Smooth muscle cell (in vitro differentiated cells): ENCODE measurements at regions not wholly inside any gene's neighbourhood (a gene's known extent, or its start where the extent isn't known, plus 50 kb on each side); places are given as distances from the start of the nearest gene placed in this dataset.

ENCODE experiments used
- DNase-seq: peaks from one replicate; lab custom pipeline; 2025; ENCODE audit not compliant: unreplicated experiment; lab: John Stamatoyannopoulos, UW
- H2AFZ ChIP-seq: fragments of 200-600 bp; sonication (generic); 2 replicates; pipeline ENCODE4 v1.6.0; 2016; ENCODE audit warnings: antibody characterized with exemption, low read depth, mild to moderate bottlenecking
- H3F3A ChIP-seq: fragments of 200-600 bp; sonication (generic); 2 replicates; pipeline ENCODE4 v1.6.0; 2017; ENCODE audit warnings: antibody characterized with exemption, low read depth
- H3K27ac ChIP-seq: fragments of 200-600 bp; sonication (generic); 2 replicates; pipeline ENCODE4 v1.5.1; 2016; ENCODE audit warnings: low read depth, mild to moderate bottlenecking
- H3K27me3 ChIP-seq: fragments of 200-600 bp; sonication (generic); 2 replicates; pipeline ENCODE4 v1.6.1; 2016; ENCODE audit warnings: low read depth, mild to moderate bottlenecking
- H3K36me3 ChIP-seq: fragments of 200-600 bp; sonication (generic); 2 replicates; pipeline ENCODE4 v1.5.1; 2016; ENCODE audit warnings: low read depth
- H3K4me1 ChIP-seq: fragments of 200-600 bp; sonication (generic); 2 replicates; pipeline ENCODE4 v1.5.1; 2016; ENCODE audit warnings: low read depth
- H3K4me2 ChIP-seq: fragments of 200-600 bp; sonication (generic); 2 replicates; pipeline ENCODE4 v1.6.0; 2016; ENCODE audit warnings: mild to moderate bottlenecking
- H3K4me3 ChIP-seq: fragments of 200-600 bp; sonication (generic); 2 replicates; pipeline ENCODE4 v1.5.1; 2016; ENCODE audit warnings: mild to moderate bottlenecking
- H3K79me2 ChIP-seq: fragments of 200-600 bp; sonication (generic); 2 replicates; pipeline ENCODE4 v1.6.0; 2016; ENCODE audit warnings: low read depth, mild to moderate bottlenecking
- H3K9ac ChIP-seq: fragments of 200-600 bp; sonication (generic); 2 replicates; pipeline ENCODE4 v1.6.0; 2016; ENCODE audit warnings: low read depth
- H3K9me3 ChIP-seq: fragments of 200-600 bp; sonication (generic); replicated peaks from 2 replicates; pipeline ENCODE4 v1.5.1; 2016; ENCODE audit warnings: low read depth
- H4K20me1 ChIP-seq: fragments of 200-600 bp; sonication (generic); 2 replicates; pipeline ENCODE4 v1.6.0; 2016; ENCODE audit warnings: low read depth
- WGBS: methylation state at CpG from one replicate; pipeline ENCODE4 v1.1.7; 2016; ENCODE audit warnings: low lambda C conversion rate; 5-methylcytosine and 5-hydroxymethylcytosine counted together
- TF ChIP-seq, protein P1 (sequence below): fragments of 200-600 bp; sonication (generic); IDR thresholded peaks from 2 replicates; pipeline ENCODE4 v1.5.1; 2017; ENCODE audit warnings: borderline replicate concordance, mild to moderate bottlenecking, antibody characterized with exemption; ENCODE audit not compliant: insufficient read depth, poor library complexity, severe bottlenecking

DNA sequence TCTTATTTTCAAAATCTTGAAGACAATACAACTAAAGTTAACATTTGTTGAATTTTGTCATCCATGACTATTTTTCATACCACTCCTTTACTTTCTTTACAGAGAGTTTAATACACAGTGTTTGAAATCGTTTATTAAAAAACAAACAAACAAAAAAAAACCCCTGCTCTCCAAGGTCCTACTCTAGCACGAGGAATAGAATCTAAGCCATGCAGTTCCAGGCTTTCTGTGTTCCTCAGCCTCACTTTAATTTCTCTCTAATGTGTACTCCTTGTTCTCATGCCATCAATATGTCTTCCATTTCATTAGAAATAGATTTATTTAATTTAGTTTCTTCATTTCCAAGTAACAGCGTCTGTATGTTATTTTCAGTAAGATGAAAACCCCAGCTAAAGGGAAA, 381.2 kb upstream of the MC4R start:
- H4K20me1 ChIP-seq, result no peaks in the 10 kb centered on the region
- no peaks in the 10 kb centered on the region for H3F3A ChIP-seq
- no peak overlapping the region for H3K4me2 ChIP-seq
- no peak overlapping the region for H2AFZ ChIP-seq
- no peaks in the 10 kb centered on the region for H3K4me1 ChIP-seq
- H3K4me3 ChIP-seq, result no peak overlapping the region
- no peak for DNase-seq
- no peaks in the 10 kb centered on the region for H3K79me2 ChIP-seq
- WGBS, result 76% methylated on average over 3 of the region's 3 CpGs
- peaks cover 3% of the 10 kb centered on the region for H3K27me3 ChIP-seq
- no peaks in the 10 kb centered on the region for H3K9me3 ChIP-seq
- H3K9ac ChIP-seq, result no peak overlapping the region
- TF ChIP-seq, protein P1, sequence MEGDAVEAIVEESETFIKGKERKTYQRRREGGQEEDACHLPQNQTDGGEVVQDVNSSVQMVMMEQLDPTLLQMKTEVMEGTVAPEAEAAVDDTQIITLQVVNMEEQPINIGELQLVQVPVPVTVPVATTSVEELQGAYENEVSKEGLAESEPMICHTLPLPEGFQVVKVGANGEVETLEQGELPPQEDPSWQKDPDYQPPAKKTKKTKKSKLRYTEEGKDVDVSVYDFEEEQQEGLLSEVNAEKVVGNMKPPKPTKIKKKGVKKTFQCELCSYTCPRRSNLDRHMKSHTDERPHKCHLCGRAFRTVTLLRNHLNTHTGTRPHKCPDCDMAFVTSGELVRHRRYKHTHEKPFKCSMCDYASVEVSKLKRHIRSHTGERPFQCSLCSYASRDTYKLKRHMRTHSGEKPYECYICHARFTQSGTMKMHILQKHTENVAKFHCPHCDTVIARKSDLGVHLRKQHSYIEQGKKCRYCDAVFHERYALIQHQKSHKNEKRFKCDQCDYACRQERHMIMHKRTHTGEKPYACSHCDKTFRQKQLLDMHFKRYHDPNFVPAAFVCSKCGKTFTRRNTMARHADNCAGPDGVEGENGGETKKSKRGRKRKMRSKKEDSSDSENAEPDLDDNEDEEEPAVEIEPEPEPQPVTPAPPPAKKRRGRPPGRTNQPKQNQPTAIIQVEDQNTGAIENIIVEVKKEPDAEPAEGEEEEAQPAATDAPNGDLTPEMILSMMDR, result no peak
- H3K36me3 ChIP-seq, result no peaks in the 10 kb centered on the region
- no peak overlapping the region for H3K27ac ChIP-seq

DNA sequence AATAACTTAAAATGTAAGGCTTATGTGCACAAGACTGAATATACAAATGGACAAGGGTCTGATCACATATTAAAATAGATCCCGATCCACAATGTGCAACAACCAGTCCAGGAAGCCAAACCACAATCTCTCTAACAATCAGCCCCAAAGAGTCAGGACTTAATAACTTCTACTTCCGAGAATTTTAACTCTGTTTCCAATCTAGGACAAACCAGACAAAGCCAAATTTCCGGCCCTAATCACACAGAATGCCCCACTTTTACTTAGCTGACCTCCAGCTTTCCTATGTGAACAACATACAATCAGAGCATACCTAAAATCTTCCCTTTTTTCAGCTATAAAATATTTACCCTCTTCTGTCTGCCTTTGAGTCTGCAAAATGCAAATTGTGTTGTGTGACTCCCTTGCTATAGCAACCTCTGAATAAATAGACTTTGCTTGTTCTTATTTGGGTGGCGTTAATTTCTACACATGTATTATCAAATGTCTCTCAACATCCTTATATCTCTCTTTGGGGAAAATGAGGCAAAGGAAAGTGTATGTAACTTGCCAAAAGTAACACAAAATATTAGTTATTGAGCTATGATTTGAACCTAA, 381.9 kb upstream of the MC4R start:
- H3K9ac ChIP-seq, result no peak overlapping the region
- H3K27me3 ChIP-seq, result peaks cover 3% of the 10 kb centered on the region
- H4K20me1 ChIP-seq, result no peaks in the 10 kb centered on the region
- H3K4me3 ChIP-seq, result no peak overlapping the region
- H3K36me3 ChIP-seq, result no peaks in the 10 kb centered on the region
- H3K9me3 ChIP-seq, result no peaks in the 10 kb centered on the region
- DNase-seq, result no peak
- WGBS, result 81% methylated on average over 4 of the region's 4 CpGs
- TF ChIP-seq, protein P1, result no peak
- no peak overlapping the region for H3K27ac ChIP-seq
- no peaks in the 10 kb centered on the region for H3K4me1 ChIP-seq
- no peaks in the 10 kb centered on the region for H3K79me2 ChIP-seq
- no peaks in the 10 kb centered on the region for H3F3A ChIP-seq
- H3K4me2 ChIP-seq, result no peak overlapping the region
- no peak overlapping the region for H2AFZ ChIP-seq

DNA sequence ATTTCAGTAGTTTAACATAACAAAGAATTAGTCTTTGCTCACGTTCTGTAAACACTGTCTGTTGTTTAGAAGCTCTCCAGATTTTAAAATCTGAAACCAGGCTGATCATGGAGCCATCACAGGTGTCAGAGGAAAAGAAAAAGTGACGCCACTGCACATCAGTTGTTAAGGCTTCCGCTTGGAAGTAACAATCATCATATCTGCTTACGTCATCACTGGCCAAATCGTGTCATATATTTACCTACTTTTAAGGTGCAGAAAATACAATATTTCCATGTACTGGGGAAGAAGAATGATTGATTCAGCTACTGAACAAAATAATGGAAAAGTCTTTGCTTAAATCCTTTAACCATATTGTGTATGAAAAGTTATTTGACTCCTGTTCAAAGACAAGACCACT, 382.6 kb upstream of the MC4R start:
- H3K4me1 ChIP-seq, result no peaks in the 10 kb centered on the region
- H4K20me1 ChIP-seq, result no peaks in the 10 kb centered on the region
- 80% methylated on average over 5 of the region's 5 CpGs for WGBS
- H3K27me3 ChIP-seq, result peaks cover 3% of the 10 kb centered on the region
- no peak for DNase-seq
- H3K27ac ChIP-seq, result no peak overlapping the region
- H3K36me3 ChIP-seq, result no peaks in the 10 kb centered on the region
- no peaks in the 10 kb centered on the region for H3K9me3 ChIP-seq
- H3K4me3 ChIP-seq, result no peak overlapping the region
- no peak overlapping the region for H2AFZ ChIP-seq
- H3K79me2 ChIP-seq, result no peaks in the 10 kb centered on the region
- TF ChIP-seq, protein P1, result no peak
- H3K4me2 ChIP-seq, result no peak overlapping the region
- no peak overlapping the region for H3K9ac ChIP-seq
- no peaks in the 10 kb centered on the region for H3F3A ChIP-seq

- Histone ChIP-seq H4K20me1 (no peaks in the 10 kb centered on the region), H3K4me3 (no peak overlapping the region)
These were observed 403.4 kb upstream of the MC4R start for GRCh38 chr18:60775978-60776377.

More at GRCh38 chr18:60775978-60776377, 403.4 kb upstream of the MC4R start:
- Histone ChIP-seq H3K79me2 (no peaks in the 10 kb centered on the region), H3K27me3 (no peaks in the 10 kb centered on the region), H3K4me2 (no peak overlapping the region), H3K4me1 (no peaks in the 10 kb centered on the region), H3K9ac (no peak overlapping the region), H3K36me3 (no peaks in the 10 kb centered on the region), H3K9me3 (peaks cover 8% of the 10 kb centered on the region), H2AFZ (no peak overlapping the region), H3F3A (no peaks in the 10 kb centered on the region), H3K27ac (no peak overlapping the region)
- 89% methylated on average over 1 of the region's 1 CpG for WGBS
- DNase-seq, result no peak
- TF ChIP-seq, protein P1, result no peak
